Activated T-cell treated with anti-CD3 and anti-CD28 coated beads for 4 hours (primary cell): ENCODE measurements at regions not wholly inside any gene's neighbourhood (a gene's known extent, or its start where the extent isn't known, plus 50 kb on each side); places are given as distances from the start of the nearest gene placed in this dataset.

Experiments
- DNase-seq: peaks from one replicate; pipeline ENCODE4 v3.0.0-alpha.2; 2020

DNA sequence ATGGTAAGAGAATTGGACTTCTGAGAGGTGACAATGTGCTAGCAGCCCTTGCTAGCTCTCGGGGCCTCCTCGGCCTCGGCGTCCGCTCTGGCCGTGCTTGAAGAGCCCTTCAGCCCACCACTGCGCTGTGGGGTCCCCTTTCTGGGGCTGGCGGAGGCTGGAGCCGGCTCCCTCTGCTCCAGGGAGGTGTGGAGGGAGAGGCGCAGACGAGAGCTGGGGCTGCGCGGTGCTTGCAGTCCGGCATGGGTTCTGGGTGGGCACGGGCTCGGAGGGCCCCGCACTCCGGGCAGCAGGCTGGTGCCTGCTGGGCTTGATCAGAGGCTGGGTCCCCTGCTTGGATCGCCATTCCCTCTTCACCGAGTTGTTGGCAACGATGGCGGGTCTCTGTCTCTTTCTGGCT is 226.4 kb upstream of the AMIGO2 start:
- DNase-seq: no peak

- DNase-seq: no peak
Measured at GRCh38 chr12:47305464-47305863, 225.7 kb upstream of the AMIGO2 start.

- DNase-seq: no peak
Measured at GRCh38 chr12:47303995-47304560, 224.3 kb upstream of the AMIGO2 start.

DNA sequence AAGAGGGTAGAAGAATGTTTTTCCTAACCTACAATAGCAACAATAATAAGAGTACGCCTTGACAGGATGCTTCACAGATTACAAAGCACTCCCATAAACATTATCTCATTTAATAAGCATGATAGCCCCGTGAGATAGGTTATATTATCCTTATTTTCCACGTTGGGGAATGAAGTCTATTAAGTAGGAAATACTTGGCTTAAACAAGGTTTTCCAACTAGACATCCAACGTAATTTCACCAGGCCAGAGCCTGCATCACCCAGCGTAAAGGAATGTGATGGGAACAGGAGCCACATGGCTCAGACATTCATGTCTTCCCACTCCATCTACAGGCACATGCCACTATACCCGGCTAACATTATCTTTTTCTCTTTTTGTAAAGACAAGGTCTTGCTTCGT is 223.4 kb upstream of the AMIGO2 start:
- no peak for DNase-seq

- DNase-seq: no peak
Measured at GRCh38 chr12:47302111-47302671, 222.4 kb upstream of the AMIGO2 start.

- no peak for DNase-seq
Measured at GRCh38 chr12:47299586-47299985, 219.8 kb upstream of the AMIGO2 start.

DNA sequence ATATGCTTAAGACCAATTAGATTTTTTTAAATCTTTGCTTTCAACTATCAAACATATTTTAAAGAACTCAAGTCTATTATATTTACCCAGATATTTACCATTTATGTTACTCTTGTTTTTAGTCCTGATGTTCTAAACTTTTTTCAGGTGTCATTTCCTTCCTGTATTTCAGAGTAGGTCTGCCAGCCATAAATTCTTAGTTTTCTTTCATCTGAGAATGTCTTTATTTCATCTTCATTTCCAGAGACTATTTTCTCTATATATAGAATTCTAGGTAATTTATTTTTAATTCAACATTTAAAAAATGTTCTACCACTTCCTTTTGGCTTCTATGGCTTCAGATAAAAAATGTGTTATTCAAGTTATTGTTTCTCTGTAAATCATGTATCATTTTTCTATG is 218.2 kb upstream of the AMIGO2 start:
- no peak for DNase-seq

DNA sequence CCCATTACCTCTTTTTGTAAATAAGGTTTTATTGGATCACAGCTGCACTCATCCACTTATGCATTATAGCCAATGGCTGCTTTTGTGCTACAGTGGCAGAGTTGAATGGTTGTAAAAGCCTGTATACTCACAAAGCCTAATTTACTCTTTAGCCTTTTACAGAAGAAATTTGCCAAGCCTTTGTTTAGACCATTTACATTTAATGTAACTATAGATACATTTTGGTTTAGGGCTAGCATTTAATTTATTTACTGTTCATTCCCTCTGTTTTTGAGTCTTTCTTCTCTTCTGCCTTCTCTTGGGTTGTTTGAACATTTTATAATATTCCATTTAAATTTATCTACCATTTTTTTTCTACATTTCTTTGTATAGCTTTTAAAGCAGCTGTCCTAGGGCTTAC is 217.1 kb upstream of the AMIGO2 start:
- DNase-seq: no peak

GRCh38 chr12:47293406-47293805 is 213.6 kb upstream of the AMIGO2 start:
- no peak for DNase-seq

GRCh38 chr12:47286676-47287075 is 206.9 kb upstream of the AMIGO2 start:
- no peak for DNase-seq
